ENCODE measurements at regions not wholly inside any gene's neighbourhood (a gene's known extent, or its start where the extent isn't known, plus 50 kb on each side); places are given as distances from the start of the nearest gene placed in this dataset.

- Mint-ChIP-seq H3K9me3 (peaks cover 0 to 3% (median 0%) of the 10 kb centered on the region in 6 donors), H3K36me3 (peaks cover 0 to 1% (median under 1%) of the 10 kb centered on the region in 3 donors), H3K27me3 (ENCODE audit: low read depth in 3 of 3) (peaks cover 2 to 3% (median 2%) of the 10 kb centered on the region in 3 donors), H3K4me1 (peaks cover 55 to 61% of the 10 kb centered on the region in 2 donors), H3K4me3 (peak overlapping the region; percentile 32 to 69 (median 50)), H3K27ac (peak overlapping the region in 5 of 6 donors; percentile 13 to 83 (median 58))
- DNase-seq: peak in 2 of 3 donors; percentile 30 to 43
Observed at GRCh38 chr1:212234431-212235395, 50.5 kb upstream of the PPP2R5A start.

All from immature natural killer cell (primary cell).